Stimulated activated naive B cell treated with anti-CD40 and anti-IgM and Interleukin-4, amounts not matched to agents 10 μg/mL and 1 μg/mL and 100 μg/mL, for 72 hours (primary cell): ENCODE measurements at regions not wholly inside any gene's neighbourhood (a gene's known extent, or its start where the extent isn't known, plus 50 kb on each side); places are given as distances from the start of the nearest gene placed in this dataset.
"Not testable (repeated sequence)": the region's sequence is repeated elsewhere in the genome, so short reads cannot be mapped to it uniquely, and the experiment has no call there.

ENCODE experiments used
- ATAC-seq, 2 donors: fragments of 150-1000 bp; cut with Tn5 transposase; replicated peaks; 2 replicates each; pipeline ENCODE4 v1.10.0; 2021; ENCODE audit warnings: moderate library complexity in 1 of 2
- DNase-seq: peaks from one replicate; pipeline ENCODE4 v3.0.0; 2021
- H3K27ac Mint-ChIP-seq: one replicate; pipeline ENCODE4 v1.8.0; 2022; ENCODE audit warnings: mild to moderate bottlenecking, mixed read lengths
- H3K27me3 Mint-ChIP-seq, 2 donors: one replicate each; pipeline ENCODE4 v1.8.0; 2022; ENCODE audit warnings: mixed read lengths in 2 of 2
- H3K36me3 Mint-ChIP-seq, 2 donors: one replicate each; pipeline ENCODE4 v1.8.0; 2022; ENCODE audit warnings: mixed read lengths in 2 of 2, mild to moderate bottlenecking in 1 of 2
- H3K4me1 Mint-ChIP-seq, 2 donors: one replicate each; pipeline ENCODE4 v1.8.0; 2022; ENCODE audit warnings: mixed read lengths in 2 of 2, mild to moderate bottlenecking in 1 of 2
- H3K4me3 Mint-ChIP-seq, 2 donors: one replicate each; pipeline ENCODE4 v1.8.0; 2022; ENCODE audit warnings: mild to moderate bottlenecking in 2 of 2, mixed read lengths in 2 of 2, moderate library complexity in 1 of 2
- H3K9me3 Mint-ChIP-seq, 2 donors: one replicate each; pipeline ENCODE4 v1.8.0; 2022; ENCODE audit warnings: mixed read lengths in 2 of 2, mild to moderate bottlenecking in 1 of 2

DNA sequence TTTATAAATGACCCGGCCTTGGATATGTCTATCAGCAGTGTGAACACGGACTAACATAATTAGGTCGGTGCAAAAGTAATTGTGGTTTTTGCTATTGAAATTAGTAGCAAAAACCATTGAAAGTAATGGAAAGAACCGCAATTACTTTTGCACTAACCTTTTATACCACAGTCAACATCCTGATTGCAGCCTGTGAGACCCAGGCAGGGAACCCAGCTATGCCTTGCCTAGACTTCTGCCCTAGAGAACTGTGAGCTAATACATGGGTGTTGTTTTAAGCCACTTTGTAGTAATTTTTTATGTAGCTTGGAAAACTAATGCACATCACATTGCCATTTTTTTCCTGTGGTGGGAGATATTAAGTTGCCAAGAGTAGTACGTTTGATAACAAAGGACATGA is 120.7 kb downstream of the SCG2 start:
- DNase-seq (no peak), ATAC-seq (no peak)
- H3K27me3 Mint-ChIP-seq: no peaks in the 10 kb centered on the region
- H3K36me3 Mint-ChIP-seq: no peaks in the 10 kb centered on the region
- H3K27ac Mint-ChIP-seq: no peak overlapping the region
- H3K4me1 Mint-ChIP-seq: no peaks in the 10 kb centered on the region
- no peak overlapping the region for H3K4me3 Mint-ChIP-seq
- H3K9me3 Mint-ChIP-seq: peaks cover 0 to 4% of the 10 kb centered on the region in 2 donors

DNA sequence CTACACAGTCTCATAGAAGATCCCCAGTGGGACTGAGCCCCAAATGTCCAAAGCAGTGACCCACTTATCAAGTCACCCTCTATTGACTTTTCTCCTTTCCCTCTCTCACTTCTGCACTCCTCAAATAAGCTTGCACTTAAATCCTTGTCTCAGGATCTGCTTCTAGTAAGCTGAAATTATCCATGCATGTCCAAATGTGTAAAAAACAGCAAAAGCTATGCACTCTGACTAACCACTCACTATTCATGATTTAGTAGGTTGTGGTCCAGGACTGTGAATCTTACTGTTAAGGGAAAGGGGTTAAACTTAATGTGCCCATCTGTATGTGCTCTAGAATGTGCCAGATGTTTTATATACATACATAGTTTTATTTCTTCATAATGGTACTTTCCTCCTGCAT is 115.4 kb downstream of the SCG2 start:
- no peak for DNase-seq
- ATAC-seq: no peak
- no peak overlapping the region for H3K27ac Mint-ChIP-seq
- no peaks in the 10 kb centered on the region for H3K27me3 Mint-ChIP-seq
- H3K4me1 Mint-ChIP-seq: no peaks in the 10 kb centered on the region
- no peak overlapping the region for H3K4me3 Mint-ChIP-seq
- H3K36me3 Mint-ChIP-seq: no peaks in the 10 kb centered on the region
- peaks cover 0 to 7% of the 10 kb centered on the region in 2 donors for H3K9me3 Mint-ChIP-seq

DNA sequence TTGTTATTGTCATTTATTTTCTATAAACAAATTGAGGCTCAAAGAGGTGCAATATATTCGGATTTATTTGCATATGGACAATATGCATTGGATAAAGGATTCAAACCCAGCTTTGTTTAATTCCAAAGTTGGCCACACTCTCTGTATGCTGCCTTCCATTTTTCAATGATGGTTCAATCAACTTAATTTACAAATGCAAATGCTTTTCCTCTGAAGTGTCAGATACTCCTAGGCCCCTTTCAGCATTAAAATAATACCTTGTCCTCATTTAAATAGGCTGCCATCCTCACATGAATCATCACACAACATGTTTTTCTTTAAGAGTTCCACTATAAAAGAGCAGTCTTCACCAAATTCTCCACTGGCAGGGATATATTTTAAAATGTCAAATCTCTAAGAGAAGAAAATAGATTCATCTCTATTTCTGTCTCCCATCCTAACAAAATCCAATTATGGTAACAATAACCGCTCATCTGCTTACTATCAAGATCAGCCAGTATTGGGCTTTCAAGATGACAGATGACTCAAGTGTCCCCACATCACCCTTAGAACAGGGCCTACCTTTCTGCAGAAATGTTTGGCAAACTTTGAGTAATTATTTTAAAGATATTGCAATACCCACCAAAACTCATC is 114.8 kb downstream of the SCG2 start:
- H3K4me3 Mint-ChIP-seq: no peak overlapping the region
- no peaks in the 10 kb centered on the region for H3K27me3 Mint-ChIP-seq
- no peak overlapping the region for H3K27ac Mint-ChIP-seq
- no peaks in the 10 kb centered on the region for H3K36me3 Mint-ChIP-seq
- H3K4me1 Mint-ChIP-seq: no peaks in the 10 kb centered on the region
- H3K9me3 Mint-ChIP-seq: peaks cover 0 to 7% of the 10 kb centered on the region in 2 donors
- DNase-seq: no peak
- ATAC-seq: no peak

DNA sequence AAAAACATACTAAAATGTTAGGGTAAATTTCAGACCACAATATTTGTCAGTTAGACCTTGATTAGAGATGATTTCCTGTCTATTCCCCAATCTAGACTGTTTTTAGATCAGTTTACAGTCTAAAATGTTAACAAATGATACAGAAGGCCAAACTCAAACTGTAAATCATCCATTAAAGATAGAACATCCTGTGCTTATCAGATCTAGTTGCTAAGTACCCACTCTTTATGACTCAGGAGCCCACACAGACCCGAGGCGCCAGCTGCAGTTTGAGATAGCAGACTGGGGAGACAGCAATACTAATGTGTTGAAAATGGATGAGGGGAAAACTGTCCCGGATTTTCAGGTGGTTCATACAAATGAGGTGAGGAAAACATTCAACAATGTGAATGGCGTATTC is 113.3 kb downstream of the SCG2 start:
- no peak overlapping the region for H3K27ac Mint-ChIP-seq
- DNase-seq (no peak), ATAC-seq (no peak)
- no peaks in the 10 kb centered on the region for H3K27me3 Mint-ChIP-seq
- H3K4me1 Mint-ChIP-seq: no peaks in the 10 kb centered on the region
- H3K9me3 Mint-ChIP-seq: peaks cover 0 to 7% of the 10 kb centered on the region in 2 donors
- H3K36me3 Mint-ChIP-seq: no peaks in the 10 kb centered on the region
- H3K4me3 Mint-ChIP-seq: no peak overlapping the region

DNA sequence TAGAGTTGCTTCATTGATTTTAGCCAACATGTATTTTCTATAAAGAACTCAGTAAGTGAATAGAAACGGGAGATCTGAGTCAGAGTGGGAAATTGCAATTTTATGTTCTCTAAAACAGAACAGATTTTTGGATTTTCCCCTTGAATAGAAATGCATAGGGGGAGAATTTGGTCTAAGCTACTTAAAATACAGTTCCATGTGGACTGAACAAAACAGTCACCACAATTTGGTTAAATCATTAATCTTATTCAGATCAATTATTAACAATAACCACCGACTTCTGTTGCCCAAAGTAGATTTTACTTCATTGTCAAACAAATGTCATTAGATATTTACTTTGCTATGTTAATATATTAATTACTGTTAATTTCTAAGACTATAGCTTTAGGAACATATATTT is 107.7 kb downstream of the SCG2 start:
- no peaks in the 10 kb centered on the region for H3K4me1 Mint-ChIP-seq
- no peaks in the 10 kb centered on the region for H3K36me3 Mint-ChIP-seq
- H3K4me3 Mint-ChIP-seq: no peak overlapping the region
- no peaks in the 10 kb centered on the region for H3K27me3 Mint-ChIP-seq
- no peak for DNase-seq
- H3K9me3 Mint-ChIP-seq: peaks cover 0 to 7% of the 10 kb centered on the region in 2 donors
- no peak overlapping the region for H3K27ac Mint-ChIP-seq
- ATAC-seq: no peak

DNA sequence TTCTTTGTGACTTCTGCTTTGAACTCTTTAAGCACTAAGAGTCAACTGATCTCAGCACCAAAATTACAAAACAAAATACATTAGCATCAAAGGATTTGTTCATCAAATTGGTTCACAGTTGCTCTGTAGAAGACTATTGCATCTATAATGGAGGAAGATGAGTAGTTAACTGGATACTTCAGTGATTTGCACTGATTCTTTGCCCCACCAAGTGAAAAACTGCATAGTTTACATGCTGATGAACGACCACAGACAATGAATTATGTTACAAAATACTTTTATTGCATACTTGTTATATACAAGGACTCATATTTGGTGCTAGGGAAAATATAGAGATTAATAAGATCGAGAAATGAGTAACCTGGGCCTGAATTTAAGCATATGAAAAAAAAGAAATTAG is 107.2 kb downstream of the SCG2 start:
- no peaks in the 10 kb centered on the region for H3K4me1 Mint-ChIP-seq
- no peaks in the 10 kb centered on the region for H3K36me3 Mint-ChIP-seq
- ATAC-seq: no peak
- H3K9me3 Mint-ChIP-seq: peaks cover 0 to 7% of the 10 kb centered on the region in 2 donors
- H3K27me3 Mint-ChIP-seq: no peaks in the 10 kb centered on the region
- H3K4me3 Mint-ChIP-seq: no peak overlapping the region
- H3K27ac Mint-ChIP-seq: no peak overlapping the region
- no peak for DNase-seq

DNA sequence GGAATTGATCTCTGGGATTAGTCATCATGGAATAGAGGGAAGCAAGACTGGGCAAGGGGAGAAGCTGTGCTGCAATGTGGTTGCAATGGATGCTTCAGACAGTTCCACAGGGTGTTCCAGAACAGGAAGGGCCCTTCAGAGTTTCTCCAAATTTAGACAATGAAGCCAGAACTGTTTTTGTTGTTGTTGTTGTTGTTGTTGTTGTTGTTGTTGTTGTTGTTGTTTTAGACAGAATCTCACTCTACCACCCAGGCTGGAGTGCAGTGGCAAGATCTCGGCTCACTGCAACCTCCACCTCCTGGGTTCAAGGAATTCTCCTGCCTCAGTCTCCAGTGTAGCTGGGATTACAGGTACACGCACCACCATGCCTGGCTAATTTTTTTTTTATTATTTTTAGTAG is 105.3 kb downstream of the SCG2 start:
- DNase-seq, H3K36me3 Mint-ChIP-seq: not testable (repeated sequence)

DNA sequence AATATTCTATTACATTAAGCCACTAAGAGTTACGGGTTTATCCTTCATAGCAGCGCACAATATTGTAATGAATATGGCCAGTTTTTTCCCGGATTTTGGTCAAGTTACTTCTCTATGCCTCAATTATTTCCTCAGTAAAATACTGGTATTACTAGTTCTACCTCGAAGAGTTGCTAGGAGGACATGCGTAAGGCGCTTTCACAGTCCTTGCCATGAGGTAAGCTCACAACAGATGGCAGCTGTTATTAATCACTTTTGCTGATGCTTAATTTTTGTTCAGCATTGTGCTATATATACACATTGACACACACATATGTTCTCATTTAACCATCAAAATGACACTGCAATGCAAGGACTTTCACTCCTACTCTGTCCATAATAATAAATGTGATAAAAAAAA is 101.5 kb downstream of the SCG2 start:
- Mint-ChIP-seq H3K4me3 (no peak overlapping the region), H3K27me3 (no peaks in the 10 kb centered on the region), H3K4me1 (no peaks in the 10 kb centered on the region), H3K9me3 (peaks cover 4% of the 10 kb centered on the region in 2 donors), H3K36me3 (no peaks in the 10 kb centered on the region), H3K27ac (no peak overlapping the region)
- no peak for DNase-seq
- no peak for ATAC-seq

More for the DNA sequence above, 105.3 kb downstream of the SCG2 start:
- H3K4me1 Mint-ChIP-seq, H3K27me3 Mint-ChIP-seq, ATAC-seq, H3K9me3 Mint-ChIP-seq, H3K4me3 Mint-ChIP-seq, H3K27ac Mint-ChIP-seq: not testable (repeated sequence)

DNA sequence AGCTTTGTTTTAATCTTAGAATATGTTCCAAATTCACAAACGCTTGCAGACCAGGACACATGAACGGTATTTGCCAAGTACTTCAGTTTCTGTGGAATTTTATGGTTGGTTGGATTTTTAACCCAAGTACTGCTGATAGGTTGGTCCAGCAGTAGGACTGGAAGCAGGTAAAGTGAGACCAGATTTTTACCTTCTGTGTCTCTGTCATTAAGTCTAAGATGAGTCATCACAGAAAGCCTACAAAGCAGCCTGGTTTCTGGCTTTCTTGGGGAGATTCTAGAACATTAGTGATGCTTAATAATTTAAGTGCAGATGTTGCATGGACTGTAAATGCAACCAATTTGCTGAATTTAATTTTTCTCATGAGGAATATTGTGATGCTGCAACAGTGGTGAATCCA is 100.5 kb downstream of the SCG2 start:
- ATAC-seq (no peak), DNase-seq (no peak)
- Mint-ChIP-seq H3K27ac (no peak overlapping the region), H3K36me3 (no peaks in the 10 kb centered on the region), H3K9me3 (peaks cover 4 to 5% of the 10 kb centered on the region in 2 donors), H3K4me3 (no peak overlapping the region), H3K27me3 (no peaks in the 10 kb centered on the region), H3K4me1 (no peaks in the 10 kb centered on the region)

DNA sequence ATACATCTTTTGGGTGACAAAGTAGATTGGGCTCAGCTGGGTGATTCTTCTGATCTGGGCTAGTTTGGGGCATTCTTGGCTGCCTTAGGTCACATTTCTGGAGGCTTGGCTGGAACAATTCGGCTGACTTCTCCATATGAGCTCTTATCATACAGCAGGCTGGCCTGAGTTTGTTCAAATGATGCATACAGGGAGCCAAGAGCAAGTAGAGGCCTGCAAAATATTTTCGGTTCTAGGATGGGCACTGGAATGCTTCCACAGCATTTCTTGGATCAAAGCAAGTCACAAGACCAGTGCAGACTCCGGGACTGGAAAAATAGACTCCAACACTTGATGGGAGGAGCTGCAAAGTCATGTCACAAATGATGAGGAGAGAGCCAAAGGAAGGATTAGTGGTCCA is 98.4 kb downstream of the SCG2 start:
- DNase-seq (no peak), ATAC-seq (no peak)
- H3K9me3 Mint-ChIP-seq: peaks cover 4 to 5% of the 10 kb centered on the region in 2 donors
- H3K36me3 Mint-ChIP-seq: no peaks in the 10 kb centered on the region
- H3K27ac Mint-ChIP-seq: no peak overlapping the region
- H3K4me1 Mint-ChIP-seq: no peaks in the 10 kb centered on the region
- no peaks in the 10 kb centered on the region for H3K27me3 Mint-ChIP-seq
- H3K4me3 Mint-ChIP-seq: no peak overlapping the region

DNA sequence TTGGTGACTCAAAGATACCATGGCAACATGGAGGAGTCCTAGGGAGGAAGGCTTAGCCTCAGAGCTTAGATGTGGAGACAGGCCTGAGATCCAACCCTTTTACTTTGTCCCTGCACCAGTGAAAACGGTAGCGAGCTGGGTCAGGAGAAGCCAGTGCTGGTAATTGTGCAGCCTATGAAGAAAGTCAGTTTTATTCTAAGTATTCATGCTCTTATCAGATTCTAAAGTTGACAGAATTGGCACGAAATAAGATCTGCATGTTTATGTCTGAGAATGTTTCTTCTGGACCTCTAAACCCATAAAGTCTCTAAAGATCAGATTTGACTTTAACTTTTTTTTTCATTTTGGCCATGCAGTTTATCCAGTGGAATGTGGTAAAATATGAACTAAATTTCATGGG is 93.8 kb downstream of the SCG2 start:
- H3K27me3 Mint-ChIP-seq: no peaks in the 10 kb centered on the region
- H3K4me1 Mint-ChIP-seq: no peaks in the 10 kb centered on the region
- ATAC-seq (no peak), DNase-seq (no peak)
- H3K9me3 Mint-ChIP-seq: peaks cover 4 to 5% of the 10 kb centered on the region in 2 donors
- no peak overlapping the region for H3K4me3 Mint-ChIP-seq
- no peak overlapping the region for H3K27ac Mint-ChIP-seq
- H3K36me3 Mint-ChIP-seq: no peaks in the 10 kb centered on the region

DNA sequence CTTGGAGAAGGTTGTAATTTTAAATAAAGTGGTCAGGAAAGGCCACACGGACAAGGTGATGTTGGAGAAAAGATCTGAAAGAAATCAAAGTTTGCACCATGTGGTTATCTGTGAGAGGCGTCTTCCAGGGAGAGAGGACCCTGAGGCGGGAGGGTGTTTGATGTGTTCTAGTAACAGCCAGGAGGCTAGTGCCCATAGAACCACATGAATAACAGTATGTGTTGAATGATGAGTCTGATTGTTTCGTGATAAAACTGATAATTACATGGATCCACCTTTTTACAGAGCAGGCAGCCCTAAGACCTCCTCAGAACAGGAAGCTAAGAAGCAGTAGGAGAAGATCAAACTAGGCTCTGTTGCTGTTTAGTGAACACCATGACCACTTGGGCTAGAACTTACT is 91.4 kb downstream of the SCG2 start:
- DNase-seq: no peak
- Mint-ChIP-seq H3K27ac (no peak overlapping the region), H3K27me3 (no peaks in the 10 kb centered on the region), H3K36me3 (no peaks in the 10 kb centered on the region), H3K4me1 (no peaks in the 10 kb centered on the region), H3K9me3 (peaks cover 0 to 4% of the 10 kb centered on the region in 2 donors), H3K4me3 (no peak overlapping the region)
- ATAC-seq: no peak

DNA sequence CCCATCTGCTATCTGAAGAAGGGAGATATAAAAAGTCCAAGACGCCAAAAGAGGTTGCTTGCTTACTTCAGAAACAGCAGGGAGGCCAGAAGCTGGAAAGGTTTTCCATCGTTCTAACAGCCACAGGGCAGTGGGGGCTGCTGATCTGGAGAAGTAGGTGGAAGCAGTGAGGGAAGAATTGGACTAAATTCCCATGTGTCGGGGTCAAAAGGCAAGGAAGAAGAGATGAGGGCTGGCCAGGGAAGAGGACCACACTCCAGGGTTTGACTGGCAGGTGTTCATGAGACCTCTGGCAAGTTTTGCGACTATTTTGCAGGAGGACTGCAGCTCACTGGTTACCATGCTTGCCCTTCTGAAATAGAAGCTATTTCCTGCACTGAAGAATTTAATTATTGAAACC is 91.0 kb downstream of the SCG2 start:
- no peaks in the 10 kb centered on the region for H3K4me1 Mint-ChIP-seq
- no peak for DNase-seq
- no peaks in the 10 kb centered on the region for H3K27me3 Mint-ChIP-seq
- H3K36me3 Mint-ChIP-seq: no peaks in the 10 kb centered on the region
- no peak for ATAC-seq
- H3K4me3 Mint-ChIP-seq: no peak overlapping the region
- peaks cover 0 to 4% of the 10 kb centered on the region in 2 donors for H3K9me3 Mint-ChIP-seq
- no peak overlapping the region for H3K27ac Mint-ChIP-seq

DNA sequence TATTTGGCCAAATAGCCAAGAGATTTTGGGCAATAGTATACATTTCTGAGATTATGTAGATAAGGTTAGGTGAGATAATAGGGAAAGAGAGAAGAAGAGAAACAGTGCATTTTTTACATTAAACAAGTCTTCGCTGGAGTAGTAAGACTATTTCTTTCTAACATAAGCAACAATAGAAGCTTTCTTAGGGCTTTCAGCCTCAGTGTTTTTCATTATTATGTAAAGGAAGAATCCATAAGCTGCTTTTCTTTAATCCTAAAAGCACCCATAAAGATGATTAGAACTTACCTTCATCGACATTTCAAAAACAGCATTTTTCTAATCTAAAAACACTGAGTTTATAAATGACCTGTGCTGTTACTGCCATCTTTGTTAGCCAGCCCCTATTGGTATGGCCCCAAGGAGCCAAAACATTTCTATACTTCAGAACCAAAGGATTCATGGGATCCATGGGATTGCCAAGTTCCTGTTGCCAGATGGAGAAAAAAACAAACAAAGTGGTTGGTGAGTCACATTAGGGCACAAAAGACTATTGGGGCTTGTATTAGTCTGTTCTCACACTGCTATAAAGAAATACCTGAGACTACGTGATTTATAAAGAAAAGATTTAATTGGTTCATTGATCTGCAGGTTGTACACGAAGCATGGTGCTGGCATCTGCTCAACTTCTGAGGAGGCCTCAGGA is 88.2 kb downstream of the SCG2 start:
- Mint-ChIP-seq H3K4me3 (no peak overlapping the region), H3K27ac (no peak overlapping the region), H3K4me1 (no peaks in the 10 kb centered on the region), H3K27me3 (no peaks in the 10 kb centered on the region), H3K9me3 (peaks cover 0 to 2% of the 10 kb centered on the region in 2 donors), H3K36me3 (no peaks in the 10 kb centered on the region)
- no peak for DNase-seq
- no peak for ATAC-seq

DNA sequence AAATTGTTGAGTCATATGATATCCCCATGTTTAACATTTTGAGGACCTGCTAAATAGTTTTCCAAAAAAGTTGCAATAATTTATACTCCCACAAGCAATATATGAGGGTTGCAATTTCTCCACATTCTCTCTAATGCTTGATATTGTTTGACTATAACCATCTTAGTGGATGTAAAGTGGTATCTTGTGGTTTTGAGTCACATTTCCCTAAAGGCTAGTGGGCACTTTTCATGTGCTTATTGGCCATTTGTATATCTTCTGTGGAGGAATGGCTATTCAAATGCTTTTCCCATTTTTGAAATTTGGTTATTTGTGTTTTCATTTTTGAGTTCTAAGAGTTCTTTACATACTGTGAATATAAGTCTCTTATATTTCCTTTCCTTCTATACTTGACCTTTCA is 82.7 kb downstream of the SCG2 start:
- Mint-ChIP-seq H3K9me3 (peaks cover 0 to 2% of the 10 kb centered on the region in 2 donors), H3K4me3 (no peak overlapping the region), H3K27ac (no peak overlapping the region), H3K27me3 (no peaks in the 10 kb centered on the region), H3K36me3 (no peaks in the 10 kb centered on the region), H3K4me1 (no peaks in the 10 kb centered on the region)
- DNase-seq (no peak), ATAC-seq (no peak)
